SK-N-SH (cell line): ENCODE measurements at regions not wholly inside any gene's neighbourhood (a gene's known extent, or its start where the extent isn't known, plus 50 kb on each side); places are given as distances from the start of the nearest gene placed in this dataset.

Source experiments
- CTCF ChIA-PET: fragments of 300-600, 350-600 bp; formaldehyde crosslinking; extraction: SDS; loops from one replicate; lab custom pipeline; 2021; lab: Yijun Ruan, JAX
- POLR2A ChIA-PET: fragments of 350-600 bp; sonication (Branson Sonifier 250); formaldehyde crosslinking; extraction: SDS; loops from one replicate; lab custom pipeline; 2020; ENCODE audit warnings: antibody characterized with exemption, inconsistent platforms; lab: Yijun Ruan, JAX
- DNase-seq: peaks from one replicate; pipeline ENCODE4 v3.0.0; 2012
- H2AFZ ChIP-seq: fragments of 200-600 bp; sonication (generic); 2 replicates; pipeline ENCODE4 v1.8.1; 2016; ENCODE audit warnings: antibody characterized with exemption, mild to moderate bottlenecking, low read depth
- H3F3A ChIP-seq: fragments of 200-600 bp; sonication (generic); replicated peaks from 2 replicates; pipeline ENCODE3; 2016; ENCODE audit warnings: antibody characterized with exemption, mild to moderate bottlenecking; ENCODE audit not compliant: insufficient read depth
- H3K27ac ChIP-seq, 2 experiments: fragments of 200-500 bp in 1 of 2; fragments of 200-600 bp in 1 of 2; sonication (Bioruptor generic) in 1 of 2; sonication (generic), shearing (Covaris generic) in 1 of 2; 2 replicates each; pipeline versions ENCODE4 v1.5.1 to v1.6.1; 2014 to 2016; ENCODE audit warnings: low read depth in 2 of 2, inconsistent platforms in 1 of 2, low read length in 1 of 2, mild to moderate bottlenecking in 1 of 2, mixed read lengths in 1 of 2
- H3K27me3 ChIP-seq: fragments of 200-600 bp; sonication (generic), shearing (Covaris generic); 2 replicates; pipeline ENCODE4 v1.6.1; 2016; ENCODE audit warnings: mixed run types; ENCODE audit not compliant: insufficient read depth
- H3K36me3 ChIP-seq, 2 experiments: fragments of 200-500 bp in 1 of 2; fragments of 200-600 bp in 1 of 2; sonication (Bioruptor generic) in 1 of 2; sonication (generic) in 1 of 2; replicated peaks in 1 of 2; 2 replicates each; pipeline versions ENCODE3 to v1.5.1; 2014 to 2016; ENCODE audit warnings: low read length in 1 of 2, mild to moderate bottlenecking in 1 of 2; ENCODE audit not compliant: insufficient read depth in 2 of 2, control insufficient read depth in 1 of 2
- H3K4me1 ChIP-seq, 2 experiments: fragments of 200-500 bp in 1 of 2; fragments of 200-600 bp in 1 of 2; sonication (Bioruptor generic) in 1 of 2; sonication (generic), shearing (Covaris generic) in 1 of 2; 2 replicates each; pipeline versions ENCODE4 v1.5.1 to v1.6.1; 2014 to 2016; ENCODE audit warnings: low read depth in 1 of 2, low read length in 1 of 2, mixed run types in 1 of 2; ENCODE audit not compliant: insufficient read depth in 2 of 2, control insufficient read depth in 1 of 2
- H3K4me2 ChIP-seq: fragments of 200-600 bp; sonication (generic), shearing (Covaris generic); 2 replicates; pipeline ENCODE4 v1.6.1; 2017; ENCODE audit warnings: mixed run types
- H3K4me3 ChIP-seq, 2 experiments: fragments of 200-500 bp in 1 of 2; fragments of 200-600 bp in 1 of 2; sonication (Bioruptor generic) in 1 of 2; sonication (generic), shearing (Covaris generic) in 1 of 2; 2 replicates each; pipeline versions ENCODE4 v1.5.1 to v1.8.1; 2014 to 2016; ENCODE audit warnings: low read depth in 2 of 2, inconsistent platforms in 1 of 2, low read length in 1 of 2, mild to moderate bottlenecking in 1 of 2, mixed read lengths in 1 of 2, moderate library complexity in 1 of 2
- H3K79me2 ChIP-seq: fragments of 200-600 bp; sonication (generic); 2 replicates; pipeline ENCODE4 v1.8.1; 2017; ENCODE audit warnings: mild to moderate bottlenecking; ENCODE audit not compliant: insufficient read depth
- H3K9ac ChIP-seq: fragments of 200-600 bp; sonication (generic); 2 replicates; pipeline ENCODE4 v1.6.1; 2017; ENCODE audit warnings: mixed run types
- H3K9me2 ChIP-seq: fragments of 200-600 bp; sonication (generic); 2 replicates; pipeline ENCODE4 v1.6.1; 2017; ENCODE audit warnings: mixed run types
- H3K9me3 ChIP-seq: fragments of 200-600 bp; sonication (generic); 2 replicates; pipeline ENCODE4 v1.6.1; 2017; ENCODE audit warnings: mixed run types, mild to moderate bottlenecking, moderate library complexity
- H4K20me1 ChIP-seq: fragments of 200-600 bp; sonication (generic); 2 replicates; pipeline ENCODE4 v1.6.1; 2017; ENCODE audit warnings: mild to moderate bottlenecking, mixed run types; ENCODE audit not compliant: insufficient read depth
- CHD2 ChIP-seq: fragments of 150-350 bp; IDR thresholded peaks from 2 replicates; pipeline ENCODE4 v1.6.1; 2018; ENCODE audit warnings: low read length; ENCODE audit not compliant: partially characterized antibody
- ELF1 ChIP-seq: IDR thresholded peaks from 2 replicates; pipeline ENCODE4 v1.4.0; 2012
- EP300 ChIP-seq, 2 experiments: IDR thresholded peaks; 2 replicates each; pipeline versions ENCODE4 v1.4.0 to v1.6.1; 2012; ENCODE audit warnings: borderline replicate concordance in 1 of 2, low read depth in 1 of 2, low read length in 1 of 2
- EZH2phosphoT487 ChIP-seq: fragments of 200-600 bp; sonication (generic); IDR thresholded peaks from 2 replicates; pipeline ENCODE4 v1.6.1; 2017; ENCODE audit warnings: low read depth, mixed run types, mild to moderate bottlenecking, antibody characterized with exemption, moderate library complexity, borderline replicate concordance
- FOSL2 ChIP-seq: IDR thresholded peaks from 2 replicates; pipeline ENCODE4 v1.4.0; 2012; ENCODE audit warnings: low read depth, mild to moderate bottlenecking, moderate library complexity, borderline replicate concordance
- FOXM1 ChIP-seq: IDR thresholded peaks from 2 replicates; pipeline ENCODE4 v1.4.0; 2012; ENCODE audit warnings: low read depth, mild to moderate bottlenecking
- GABPA ChIP-seq: IDR thresholded peaks from 2 replicates; pipeline ENCODE4 v1.4.0; 2012; ENCODE audit warnings: low read depth, mild to moderate bottlenecking
- JUND ChIP-seq: IDR thresholded peaks from 2 replicates; pipeline ENCODE4 v1.4.0; 2012
- MEF2A ChIP-seq: IDR thresholded peaks from 2 replicates; pipeline ENCODE4 v1.4.0; 2012; ENCODE audit warnings: low read depth, borderline replicate concordance
- MXI1 ChIP-seq: IDR thresholded peaks from 2 replicates; pipeline ENCODE4 v1.6.1; 2012; ENCODE audit warnings: mild to moderate bottlenecking, low read depth, low read length, improper control_type of control experiment
- NFIC ChIP-seq: IDR thresholded peaks from 2 replicates; pipeline ENCODE4 v1.4.0; 2012; ENCODE audit warnings: borderline replicate concordance
- NRF1 ChIP-seq: IDR thresholded peaks from 2 replicates; pipeline ENCODE4 v1.6.1; 2012; ENCODE audit warnings: low read depth, mild to moderate bottlenecking, low read length
- POLR2AphosphoS5 ChIP-seq: IDR thresholded peaks from 2 replicates; pipeline ENCODE4 v1.6.1; 2012; ENCODE audit warnings: low read depth, low read length
- RAD21 ChIP-seq: IDR thresholded peaks from 2 replicates; pipeline ENCODE4 v1.6.1; 2012; ENCODE audit warnings: mild to moderate bottlenecking, low read length
- RCOR1 ChIP-seq: fragments of 150-350 bp; IDR thresholded peaks from 2 replicates; pipeline ENCODE4 v1.6.1; 2017; ENCODE audit warnings: antibody characterized with exemption, low read length
- RXRA ChIP-seq: IDR thresholded peaks from 2 replicates; pipeline ENCODE4 v1.4.0; 2012; ENCODE audit warnings: low read depth, mild to moderate bottlenecking, borderline replicate concordance
- SIN3A ChIP-seq: IDR thresholded peaks from 2 replicates; pipeline ENCODE4 v1.6.1; 2012; ENCODE audit warnings: low read depth, mild to moderate bottlenecking, low read length, moderate library complexity, borderline replicate concordance
- TCF12 ChIP-seq: IDR thresholded peaks from 2 replicates; pipeline ENCODE4 v1.4.0; 2012
- USF1 ChIP-seq: IDR thresholded peaks from 2 replicates; pipeline ENCODE4 v1.4.0; 2012; ENCODE audit warnings: low read depth, borderline replicate concordance
- YY1 ChIP-seq: IDR thresholded peaks from 2 replicates; pipeline ENCODE4 v1.4.0; 2012; ENCODE audit warnings: low read depth, mild to moderate bottlenecking
- WGBS: methylation state at CpG from one replicate; pipeline ENCODE4 v1.1.6; 2017; ENCODE audit warnings: low lambda C conversion rate; 5-methylcytosine and 5-hydroxymethylcytosine counted together
- TF ChIP-seq, protein P1 (sequence below): fragments of 150-350 bp; IDR thresholded peaks from 2 replicates; pipeline ENCODE4 v1.6.1; 2017; ENCODE audit warnings: antibody characterized with exemption, low read length, low read depth, borderline replicate concordance
- TF ChIP-seq, protein P2 (sequence below): IDR thresholded peaks from 2 replicates; pipeline ENCODE4 v1.4.0; 2012; ENCODE audit warnings: low read depth
- TF ChIP-seq, protein P3 (sequence below): IDR thresholded peaks from 2 replicates; pipeline ENCODE4 v1.4.0; 2012; ENCODE audit warnings: low read depth, borderline replicate concordance
- TF ChIP-seq, protein P4 (sequence below): IDR thresholded peaks from 2 replicates; pipeline ENCODE4; 2012
- TF ChIP-seq, protein P5 (sequence below): fragments of 150-350 bp; IDR thresholded peaks from 2 replicates; pipeline ENCODE4 v1.6.1; 2016; ENCODE audit warnings: mild to moderate bottlenecking, low read depth, low read length

GRCh38 chr1:102500758-102501157 is 504.0 kb upstream of the OLFM3 start:
- ChIA-PET CTCF (no interaction called here), POLR2A (no interaction called here)
- H4K20me1 ChIP-seq: no peaks in the 10 kb centered on the region
- WGBS: 59% methylated on average over 3 of the region's 3 CpGs
- DNase-seq: no peak
- no peak for TF ChIP-seq USF1
- no peak for TF ChIP-seq RAD21
- no peak for TF ChIP-seq FOXM1
- TF ChIP-seq, protein P1, sequence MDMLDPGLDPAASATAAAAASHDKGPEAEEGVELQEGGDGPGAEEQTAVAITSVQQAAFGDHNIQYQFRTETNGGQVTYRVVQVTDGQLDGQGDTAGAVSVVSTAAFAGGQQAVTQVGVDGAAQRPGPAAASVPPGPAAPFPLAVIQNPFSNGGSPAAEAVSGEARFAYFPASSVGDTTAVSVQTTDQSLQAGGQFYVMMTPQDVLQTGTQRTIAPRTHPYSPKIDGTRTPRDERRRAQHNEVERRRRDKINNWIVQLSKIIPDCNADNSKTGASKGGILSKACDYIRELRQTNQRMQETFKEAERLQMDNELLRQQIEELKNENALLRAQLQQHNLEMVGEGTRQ: no peak
- TF ChIP-seq TCF12: no peak
- TF ChIP-seq POLR2AphosphoS5: no peak
- TF ChIP-seq GABPA: no peak
- TF ChIP-seq, protein P2, sequence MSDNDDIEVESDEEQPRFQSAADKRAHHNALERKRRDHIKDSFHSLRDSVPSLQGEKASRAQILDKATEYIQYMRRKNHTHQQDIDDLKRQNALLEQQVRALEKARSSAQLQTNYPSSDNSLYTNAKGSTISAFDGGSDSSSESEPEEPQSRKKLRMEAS: no peak
- no peak for TF ChIP-seq MEF2A
- TF ChIP-seq ELF1: no peak
- TF ChIP-seq NFIC: no peak
- TF ChIP-seq CHD2: no peak
- no peak for TF ChIP-seq NRF1
- TF ChIP-seq RXRA: no peak
- TF ChIP-seq RCOR1: no peak
- no peak for TF ChIP-seq MXI1
- TF ChIP-seq JUND: no peak
- no peak for TF ChIP-seq EZH2phosphoT487
- no peak for TF ChIP-seq EP300 (IDR thresholded peaks at IDR 0.05; ENCODE audit: borderline replicate concordance in 1 of 2, low read depth in 1 of 2, low read length in 1 of 2)
- TF ChIP-seq YY1: no peak
- H3K36me3 ChIP-seq: no peaks in the 10 kb centered on the region
- H3K79me2 ChIP-seq: no peaks in the 10 kb centered on the region
- H3K9me3 ChIP-seq: no peaks in the 10 kb centered on the region
- no peak overlapping the region for H3K27ac ChIP-seq
- H3K4me1 ChIP-seq: no peaks in the 10 kb centered on the region
- H3K4me3 ChIP-seq: no peak overlapping the region
- H3K27me3 ChIP-seq: no peaks in the 10 kb centered on the region
- H3K9ac ChIP-seq: no peak overlapping the region
- H3K4me2 ChIP-seq: no peak overlapping the region
- no peaks in the 10 kb centered on the region for H3K9me2 ChIP-seq
- no peak overlapping the region for H2AFZ ChIP-seq
- no peaks in the 10 kb centered on the region for H3F3A ChIP-seq

- WGBS: 17% methylated on average over 2 of the region's 2 CpGs
- no peak for DNase-seq
- H3K4me1 ChIP-seq: no peaks in the 10 kb centered on the region
- H3K9ac ChIP-seq: no peak overlapping the region
- H3K4me2 ChIP-seq: no peak overlapping the region
- no peaks in the 10 kb centered on the region for H3K9me3 ChIP-seq
- H3K27me3 ChIP-seq: no peaks in the 10 kb centered on the region
- H2AFZ ChIP-seq: no peak overlapping the region
- no peak overlapping the region for H3K4me3 ChIP-seq
- no peaks in the 10 kb centered on the region for H3K79me2 ChIP-seq
- TF ChIP-seq RXRA (no peak), RCOR1 (no peak), FOSL2 (no peak), EZH2phosphoT487 (no peak), CHD2 (no peak), GABPA (no peak), SIN3A (no peak), TCF12 (no peak), POLR2AphosphoS5 (no peak)
- TF ChIP-seq, protein P3, sequence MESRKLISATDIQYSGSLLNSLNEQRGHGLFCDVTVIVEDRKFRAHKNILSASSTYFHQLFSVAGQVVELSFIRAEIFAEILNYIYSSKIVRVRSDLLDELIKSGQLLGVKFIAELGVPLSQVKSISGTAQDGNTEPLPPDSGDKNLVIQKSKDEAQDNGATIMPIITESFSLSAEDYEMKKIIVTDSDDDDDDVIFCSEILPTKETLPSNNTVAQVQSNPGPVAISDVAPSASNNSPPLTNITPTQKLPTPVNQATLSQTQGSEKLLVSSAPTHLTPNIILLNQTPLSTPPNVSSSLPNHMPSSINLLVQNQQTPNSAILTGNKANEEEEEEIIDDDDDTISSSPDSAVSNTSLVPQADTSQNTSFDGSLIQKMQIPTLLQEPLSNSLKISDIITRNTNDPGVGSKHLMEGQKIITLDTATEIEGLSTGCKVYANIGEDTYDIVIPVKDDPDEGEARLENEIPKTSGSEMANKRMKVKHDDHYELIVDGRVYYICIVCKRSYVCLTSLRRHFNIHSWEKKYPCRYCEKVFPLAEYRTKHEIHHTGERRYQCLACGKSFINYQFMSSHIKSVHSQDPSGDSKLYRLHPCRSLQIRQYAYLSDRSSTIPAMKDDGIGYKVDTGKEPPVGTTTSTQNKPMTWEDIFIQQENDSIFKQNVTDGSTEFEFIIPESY: no peak
- TF ChIP-seq, protein P4, sequence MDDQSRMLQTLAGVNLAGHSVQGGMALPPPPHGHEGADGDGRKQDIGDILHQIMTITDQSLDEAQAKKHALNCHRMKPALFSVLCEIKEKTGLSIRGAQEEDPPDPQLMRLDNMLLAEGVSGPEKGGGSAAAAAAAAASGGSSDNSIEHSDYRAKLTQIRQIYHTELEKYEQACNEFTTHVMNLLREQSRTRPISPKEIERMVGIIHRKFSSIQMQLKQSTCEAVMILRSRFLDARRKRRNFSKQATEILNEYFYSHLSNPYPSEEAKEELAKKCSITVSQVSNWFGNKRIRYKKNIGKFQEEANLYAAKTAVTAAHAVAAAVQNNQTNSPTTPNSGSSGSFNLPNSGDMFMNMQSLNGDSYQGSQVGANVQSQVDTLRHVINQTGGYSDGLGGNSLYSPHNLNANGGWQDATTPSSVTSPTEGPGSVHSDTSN: no peak
- TF ChIP-seq, protein P5, sequence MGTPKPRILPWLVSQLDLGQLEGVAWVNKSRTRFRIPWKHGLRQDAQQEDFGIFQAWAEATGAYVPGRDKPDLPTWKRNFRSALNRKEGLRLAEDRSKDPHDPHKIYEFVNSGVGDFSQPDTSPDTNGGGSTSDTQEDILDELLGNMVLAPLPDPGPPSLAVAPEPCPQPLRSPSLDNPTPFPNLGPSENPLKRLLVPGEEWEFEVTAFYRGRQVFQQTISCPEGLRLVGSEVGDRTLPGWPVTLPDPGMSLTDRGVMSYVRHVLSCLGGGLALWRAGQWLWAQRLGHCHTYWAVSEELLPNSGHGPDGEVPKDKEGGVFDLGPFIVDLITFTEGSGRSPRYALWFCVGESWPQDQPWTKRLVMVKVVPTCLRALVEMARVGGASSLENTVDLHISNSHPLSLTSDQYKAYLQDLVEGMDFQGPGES: no peak
- TF ChIP-seq, all 33 proteins: peak for 0
- H4K20me1 ChIP-seq: no peaks in the 10 kb centered on the region
- no peaks in the 10 kb centered on the region for H3F3A ChIP-seq
- H3K9me2 ChIP-seq: no peaks in the 10 kb centered on the region
- no peak overlapping the region for H3K27ac ChIP-seq
- no peaks in the 10 kb centered on the region for H3K36me3 ChIP-seq
- ChIA-PET CTCF (no interaction called here), POLR2A (no interaction called here)
Observed at GRCh38 chr1:102498929-102499328, 502.2 kb upstream of the OLFM3 start.
